Head of caudate nucleus (tissue), 42 donors: ENCODE measurements at regions not wholly inside any gene's neighbourhood (a gene's known extent, or its start where the extent isn't known, plus 50 kb on each side); places are given as distances from the start of the nearest gene placed in this dataset.
"Not testable (repeated sequence)": the region's sequence is repeated elsewhere in the genome, so short reads cannot be mapped to it uniquely, and the experiment has no call there.

ENCODE experiments used
- DNase-seq, 42 donors: peaks; one replicate each; pipeline versions ENCODE4 v3.0.0 to v3.0.0-alpha.2; 2020 to 2021; ENCODE audit warnings: mixed read lengths in 7 of 42
- intact Hi-C: fragments of 100-400 bp; cut with DNase I; formaldehyde crosslinking; loops from one replicate; pipeline ENCODE4 v1.15.0; 2022

- intact Hi-C loops, result no loop called here
- DNase-seq, result no peak
These were observed 1101.0 kb upstream of the SEMA6A start for GRCh38 chr5:117675646-117676045.

GRCh38 chr5:117671551-117671950 is 1096.9 kb upstream of the SEMA6A start:
- intact Hi-C loops, result no loop called here
- no peak for DNase-seq

DNA sequence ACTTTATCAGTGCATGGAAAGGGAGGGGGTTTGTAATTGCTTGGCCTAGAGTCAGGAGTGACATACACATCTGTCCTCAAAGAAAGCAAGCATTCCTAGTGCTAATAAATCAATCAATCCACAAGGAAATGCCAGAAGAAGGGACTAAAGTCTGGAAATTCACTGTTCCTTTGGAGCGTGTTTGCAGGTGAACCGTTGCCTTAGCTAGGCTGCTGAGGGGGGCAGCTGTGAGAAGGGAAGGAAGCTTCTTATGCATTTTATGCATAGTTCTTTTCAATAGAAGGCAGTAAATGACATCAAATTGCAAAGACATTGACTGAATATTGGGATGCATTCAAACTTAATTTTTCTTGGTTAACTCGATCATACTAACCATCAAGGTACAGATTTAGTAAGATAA is 1092.5 kb upstream of the SEMA6A start:
- intact Hi-C loops, result no loop called here
- no peak for DNase-seq

DNA sequence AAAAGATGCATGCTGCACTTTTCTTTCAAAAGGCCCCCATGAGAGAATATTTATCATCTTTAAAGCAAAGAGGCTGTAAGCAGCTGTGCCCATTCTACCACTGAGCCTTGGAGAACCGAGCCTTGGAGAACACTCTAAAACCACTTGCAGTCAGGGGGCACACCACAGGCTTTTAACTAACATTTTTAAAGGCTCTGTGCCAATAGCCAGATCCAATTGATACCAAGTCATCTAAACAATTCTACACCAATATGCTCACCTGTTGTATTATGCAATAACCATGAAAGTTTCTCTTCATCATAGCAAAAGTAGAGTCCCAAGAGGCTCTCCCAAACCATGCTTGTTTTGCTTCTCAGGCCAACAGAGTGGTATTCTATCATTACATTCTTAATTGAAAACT is 1090.5 kb upstream of the SEMA6A start:
- intact Hi-C loops, result no loop called here
- no peak for DNase-seq

DNA sequence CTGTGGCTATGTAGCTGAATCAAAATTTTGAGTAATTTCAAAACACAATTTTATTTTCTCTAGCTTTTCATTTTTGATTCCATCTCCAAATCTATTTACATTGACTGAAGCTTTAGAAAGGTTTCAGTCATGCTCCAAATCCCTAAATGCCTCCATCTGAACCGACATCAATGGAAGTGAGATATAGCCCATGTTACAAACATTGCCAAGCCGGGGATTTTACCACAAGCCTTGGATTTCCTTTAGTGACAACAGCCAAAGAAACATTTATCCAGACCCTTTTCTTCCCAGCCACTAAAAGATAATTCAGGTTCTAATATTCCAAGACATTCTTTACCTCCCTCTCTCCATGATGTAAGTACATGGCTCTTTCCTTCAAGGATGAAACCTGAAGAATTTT is 1087.7 kb upstream of the SEMA6A start:
- intact Hi-C loops, result no loop called here
- DNase-seq, result no peak

- intact Hi-C loops, result no loop called here
- no peak for DNase-seq
These were observed 1082.9 kb upstream of the SEMA6A start for GRCh38 chr5:117657541-117657940.

DNA sequence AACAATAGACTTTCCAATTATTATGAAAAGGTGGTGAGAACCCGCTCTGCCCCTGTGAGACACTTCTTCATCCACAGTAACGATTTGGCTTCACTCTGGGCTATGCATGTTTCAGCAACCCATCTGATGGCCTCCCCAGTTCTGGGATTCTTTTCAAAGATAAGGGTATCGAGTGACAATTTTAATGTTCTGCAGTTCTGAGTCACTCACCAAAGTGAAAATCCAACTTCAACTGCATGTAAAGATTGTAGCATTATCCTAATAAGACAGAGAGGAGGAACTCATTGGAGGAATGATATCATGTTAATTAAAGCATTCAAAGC is 1078.3 kb upstream of the SEMA6A start:
- no peak for DNase-seq
- intact Hi-C loops, result no loop called here

- DNase-seq, result no peak
- intact Hi-C loops, result no loop called here
These were observed 1077.7 kb upstream of the SEMA6A start for GRCh38 chr5:117652036-117652957.

GRCh38 chr5:117649821-117650220 is 1075.2 kb upstream of the SEMA6A start:
- intact Hi-C loops, result no loop called here
- no peak for DNase-seq

DNA sequence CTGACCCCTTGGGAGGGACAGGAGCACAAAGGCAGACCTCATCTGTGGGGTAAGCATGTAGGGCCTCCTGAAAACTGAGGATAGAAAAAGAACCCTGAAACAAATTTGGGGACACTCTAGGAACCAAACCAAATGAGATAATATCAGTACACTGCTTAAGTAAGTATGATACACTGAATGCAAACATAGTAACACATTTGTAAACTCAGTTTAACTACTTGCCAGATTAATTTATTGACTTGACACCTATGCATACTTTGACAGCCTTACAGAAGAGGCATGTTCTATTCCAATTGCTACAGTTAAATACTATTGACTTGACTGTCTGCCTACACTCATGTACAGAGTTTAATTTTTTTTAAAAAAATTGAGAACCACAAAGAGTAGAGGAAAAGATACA is 1070.8 kb upstream of the SEMA6A start:
- intact Hi-C loops, result no loop called here
- DNase-seq, result no peak

GRCh38 chr5:117638581-117638980 is 1064.0 kb upstream of the SEMA6A start:
- intact Hi-C loops, result no loop called here
- no peak for DNase-seq

DNA sequence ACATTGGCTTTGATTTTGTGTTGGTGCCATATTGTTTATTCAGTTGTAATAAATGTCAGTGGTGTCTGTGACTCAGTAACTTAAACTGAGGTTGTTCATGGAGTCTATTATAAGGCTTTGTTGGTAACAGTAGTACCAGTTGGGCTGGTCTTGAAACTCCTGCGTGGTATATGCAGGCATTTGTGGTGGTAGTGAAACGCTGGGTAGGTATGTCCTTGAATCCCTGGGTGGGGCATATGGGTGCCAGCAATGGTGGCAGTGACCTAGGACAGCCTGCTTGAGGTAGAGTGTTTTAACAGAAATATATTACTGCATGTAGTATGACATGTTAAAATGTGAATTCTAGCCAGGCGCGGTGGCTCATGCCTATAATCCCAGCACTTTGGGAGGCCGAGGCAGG is 1058.5 kb upstream of the SEMA6A start:
- no peak for DNase-seq
- intact Hi-C loops, result no loop called here

- DNase-seq, result no peak
- intact Hi-C loops, result no loop called here
These were observed 1049.6 kb upstream of the SEMA6A start for GRCh38 chr5:117624201-117624600.

- intact Hi-C loops, result no loop called here
- DNase-seq, result no peak
These were observed 1048.6 kb upstream of the SEMA6A start for GRCh38 chr5:117623042-117623805.

- no peak for DNase-seq
- intact Hi-C loops, result no loop called here
These were observed 1047.3 kb upstream of the SEMA6A start for GRCh38 chr5:117621921-117622320.

- DNase-seq, result no peak
- intact Hi-C loops, result no loop called here
These were observed 1040.6 kb upstream of the SEMA6A start for GRCh38 chr5:117615226-117615625.

GRCh38 chr5:117614408-117614807 is 1039.8 kb upstream of the SEMA6A start:
- intact Hi-C loops, result no loop called here
- DNase-seq, result no peak

DNA sequence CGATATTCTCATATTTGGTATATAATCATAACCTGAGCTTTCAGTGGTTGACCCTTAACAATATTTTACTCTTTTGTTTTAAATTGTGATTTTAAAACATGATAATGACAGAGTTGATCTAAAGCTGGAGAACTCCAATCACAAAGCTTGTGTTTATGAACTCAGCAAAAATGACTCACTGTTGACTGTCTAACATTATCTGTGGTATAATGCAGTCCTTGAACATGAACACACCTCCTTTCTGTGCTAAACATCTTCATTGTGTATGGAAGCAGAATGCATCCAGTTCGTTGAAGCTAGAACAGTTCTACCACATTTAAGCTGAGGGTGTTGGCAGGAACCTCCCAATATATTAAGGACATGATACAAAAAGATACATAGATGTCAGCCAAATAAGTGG is 1030.2 kb upstream of the SEMA6A start:
- intact Hi-C loops, result no loop called here
- DNase-seq, result no peak

- intact Hi-C loops, DNase-seq: not testable (repeated sequence)
These were observed 1025.2 kb upstream of the SEMA6A start for GRCh38 chr5:117599811-117600210.

GRCh38 chr5:117594166-117594565 is 1019.5 kb upstream of the SEMA6A start:
- peak in 1 of 42 donors; percentile 8 for DNase-seq
- intact Hi-C loops, result no loop called here

GRCh38 chr5:117590944-117591343 is 1016.3 kb upstream of the SEMA6A start:
- no peak for DNase-seq
- intact Hi-C loops, result no loop called here
